ENCODE measurements at regions not wholly inside any gene's neighbourhood (a gene's known extent, or its start where the extent isn't known, plus 50 kb on each side); places are given as distances from the start of the nearest gene placed in this dataset.

- 74 to 81% methylated on average over 4 of the region's 4 CpGs for WGBS, 2 donors
- Histone ChIP-seq H3K36me3 (ENCODE audit: control insufficient read depth in 4 of 4, insufficient read depth in 4 of 4, low read length in 4 of 4) (no peaks in the 10 kb centered on the region), H3K27ac (ENCODE audit: low read depth in 1 of 2, low read length in 1 of 2) (no peak overlapping the region), H3K27me3 (ENCODE audit: control insufficient read depth in 3 of 3, insufficient read depth in 3 of 3, low read length in 2 of 3) (peaks cover 0 to 3% (median 0%) of the 10 kb centered on the region in 3 donors), H3K4me1 (ENCODE audit: control insufficient read depth in 5 of 5, insufficient read depth in 5 of 5, low read length in 5 of 5) (no peaks in the 10 kb centered on the region), H3K9ac (ENCODE audit: insufficient read depth in 1 of 2, low read length in 2 of 2) (no peak overlapping the region), H3K4me3 (no peak overlapping the region), H3K9me3 (ENCODE audit: control insufficient read depth in 4 of 4, insufficient read depth in 3 of 4, low read length in 3 of 4) (peaks cover 0 to 2% (median 0%) of the 10 kb centered on the region in 4 donors)
- DNase-seq (no peak), ATAC-seq (ENCODE audit: insufficient read depth, low FRiP score) (no peak)
- TF ChIP-seq CTCF (IDR thresholded peaks at IDR 0.05; ENCODE audit: control extremely low read depth, extremely low read depth) = no peak
These were observed 173.1 kb downstream of the FTCDNL1 start for GRCh38 chr2:199677881-199678280.

- Histone ChIP-seq H3K9me3 (ENCODE audit: control insufficient read depth in 4 of 4, insufficient read depth in 3 of 4, low read length in 3 of 4) (no peaks in the 10 kb centered on the region), H3K27me3 (ENCODE audit: control insufficient read depth in 3 of 3, insufficient read depth in 3 of 3, low read length in 2 of 3) (peaks cover 0 to 3% (median 0%) of the 10 kb centered on the region in 3 donors), H3K36me3 (ENCODE audit: control insufficient read depth in 4 of 4, insufficient read depth in 4 of 4, low read length in 4 of 4) (no peaks in the 10 kb centered on the region), H3K4me1 (ENCODE audit: control insufficient read depth in 5 of 5, insufficient read depth in 5 of 5, low read length in 5 of 5) (no peaks in the 10 kb centered on the region), H3K9ac (ENCODE audit: insufficient read depth in 1 of 2, low read length in 2 of 2) (no peak overlapping the region), H3K27ac (ENCODE audit: low read depth in 1 of 2, low read length in 1 of 2) (no peak overlapping the region), H3K4me3 (no peak overlapping the region)
- ATAC-seq (ENCODE audit: insufficient read depth, low FRiP score) = no peak
- DNase-seq = peak in 1 of 3 donors; percentile 6
- WGBS, 2 donors = 70 to 73% methylated on average over 3 of the region's 3 CpGs
- no peak for TF ChIP-seq CTCF (IDR thresholded peaks at IDR 0.05; ENCODE audit: control extremely low read depth, extremely low read depth)
These were observed 182.3 kb downstream of the FTCDNL1 start for GRCh38 chr2:199668645-199669044.

GRCh38 chr2:199663157-199663556 is 187.8 kb downstream of the FTCDNL1 start:
- ATAC-seq (ENCODE audit: insufficient read depth, low FRiP score) = no peak
- WGBS, 2 donors = 53 to 60% methylated on average over 6 of the region's 6 CpGs
- no peak overlapping the region for H3K4me3 ChIP-seq
- no peak for DNase-seq
- peaks cover 0 to 5% (median 0%) of the 10 kb centered on the region in 4 donors for H3K9me3 ChIP-seq (ENCODE audit: control insufficient read depth in 4 of 4, insufficient read depth in 3 of 4, low read length in 3 of 4)
- peaks cover 0 to 2% (median 0%) of the 10 kb centered on the region in 3 donors for H3K27me3 ChIP-seq (ENCODE audit: control insufficient read depth in 3 of 3, insufficient read depth in 3 of 3, low read length in 2 of 3)
- H3K9ac ChIP-seq (ENCODE audit: insufficient read depth in 1 of 2, low read length in 2 of 2) = no peak overlapping the region
- peaks cover 0 to 2% (median 0%) of the 10 kb centered on the region in 5 donors for H3K4me1 ChIP-seq (ENCODE audit: control insufficient read depth in 5 of 5, insufficient read depth in 5 of 5, low read length in 5 of 5)
- H3K36me3 ChIP-seq (ENCODE audit: control insufficient read depth in 4 of 4, insufficient read depth in 4 of 4, low read length in 4 of 4) = no peaks in the 10 kb centered on the region
- no peak overlapping the region for H3K27ac ChIP-seq (ENCODE audit: low read depth in 1 of 2, low read length in 1 of 2)
- TF ChIP-seq CTCF (IDR thresholded peaks at IDR 0.05; ENCODE audit: control extremely low read depth, extremely low read depth) = no peak

GRCh38 chr2:199662255-199662654 is 188.7 kb downstream of the FTCDNL1 start:
- Histone ChIP-seq H3K27ac (ENCODE audit: low read depth in 1 of 2, low read length in 1 of 2) (no peak overlapping the region), H3K27me3 (ENCODE audit: control insufficient read depth in 3 of 3, insufficient read depth in 3 of 3, low read length in 2 of 3) (peaks cover 0 to 2% (median 0%) of the 10 kb centered on the region in 3 donors), H3K4me1 (ENCODE audit: control insufficient read depth in 5 of 5, insufficient read depth in 5 of 5, low read length in 5 of 5) (peaks cover 0 to 2% (median 0%) of the 10 kb centered on the region in 5 donors), H3K36me3 (ENCODE audit: control insufficient read depth in 4 of 4, insufficient read depth in 4 of 4, low read length in 4 of 4) (no peaks in the 10 kb centered on the region), H3K9me3 (ENCODE audit: control insufficient read depth in 4 of 4, insufficient read depth in 3 of 4, low read length in 3 of 4) (peaks cover 0 to 7% (median 0%) of the 10 kb centered on the region in 4 donors), H3K9ac (ENCODE audit: insufficient read depth in 1 of 2, low read length in 2 of 2) (no peak overlapping the region), H3K4me3 (no peak overlapping the region)
- 46 to 53% methylated on average over 8 of the region's 8 CpGs for WGBS, 2 donors
- no peak for TF ChIP-seq CTCF (IDR thresholded peaks at IDR 0.05; ENCODE audit: control extremely low read depth, extremely low read depth)
- DNase-seq (peak in 1 of 3 donors; percentile 20), ATAC-seq (ENCODE audit: insufficient read depth, low FRiP score) (no peak)
